SKM-1 (cell line): ENCODE measurements at regions not wholly inside any gene's neighbourhood (a gene's known extent, or its start where the extent isn't known, plus 50 kb on each side); places are given as distances from the start of the nearest gene placed in this dataset.
"Not testable (repeated sequence)": the region's sequence is repeated elsewhere in the genome, so short reads cannot be mapped to it uniquely, and the experiment has no call there.

Source experiments
- DNase-seq: peaks from one replicate; lab custom pipeline; 2025; ENCODE audit not compliant: unreplicated experiment; lab: John Stamatoyannopoulos, UW

DNA sequence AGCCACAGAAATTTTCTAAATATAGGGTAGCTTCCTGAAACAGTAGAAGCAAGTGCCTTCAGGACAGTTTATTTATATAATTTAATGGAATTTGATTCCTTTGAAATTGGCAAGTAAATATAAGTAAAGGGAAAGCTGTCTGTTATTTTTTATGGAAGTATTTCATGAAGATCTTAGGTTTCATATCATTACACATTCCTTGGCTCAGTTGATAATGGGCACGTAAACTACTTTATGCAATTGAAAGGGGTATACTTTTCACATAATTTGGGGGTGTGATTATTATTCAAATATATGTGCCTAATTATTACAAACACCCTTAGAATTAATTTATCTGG, 71.1 kb upstream of the RAP1B start:
- no peak for DNase-seq

DNA sequence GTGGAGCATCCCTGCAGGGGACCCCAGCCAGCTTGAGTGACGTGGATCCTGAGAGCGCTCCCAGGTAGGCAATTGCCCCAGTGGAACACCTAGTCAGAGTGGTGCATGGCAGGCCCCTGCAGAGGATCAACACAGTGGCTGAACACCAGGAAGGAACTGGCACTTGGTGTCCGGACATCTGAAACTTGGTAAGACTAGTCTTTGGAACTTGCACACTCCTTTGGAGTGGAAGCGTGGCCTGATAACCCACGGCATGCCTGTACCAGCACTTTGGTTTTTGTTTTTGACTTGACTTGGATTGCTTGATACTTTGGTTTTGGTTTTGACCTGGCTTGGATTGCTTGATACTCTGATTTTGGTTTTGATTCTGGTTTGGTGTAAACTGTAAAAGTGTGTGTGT, 69.9 kb upstream of the RAP1B start:
- DNase-seq: not testable (repeated sequence)

DNA sequence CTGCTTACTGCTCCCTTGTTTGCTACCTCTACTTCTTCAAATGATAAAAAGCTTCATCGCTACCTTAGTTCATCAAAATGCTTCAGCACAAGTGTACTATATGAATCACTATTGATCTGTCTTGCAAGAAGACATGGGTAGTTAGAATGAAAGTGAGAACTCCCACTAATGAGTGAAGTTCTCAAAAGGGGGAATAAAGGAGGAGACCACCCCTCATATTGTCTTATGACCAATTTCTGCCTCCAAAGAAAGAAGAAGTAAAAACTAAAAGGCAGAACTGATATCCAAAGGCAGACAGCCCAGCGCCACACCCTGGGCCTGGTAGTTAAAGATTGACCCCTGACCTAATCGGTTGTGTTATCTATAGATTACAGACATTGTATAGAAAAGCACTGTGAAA, 63.4 kb upstream of the RAP1B start:
- DNase-seq: not testable (repeated sequence)

DNA sequence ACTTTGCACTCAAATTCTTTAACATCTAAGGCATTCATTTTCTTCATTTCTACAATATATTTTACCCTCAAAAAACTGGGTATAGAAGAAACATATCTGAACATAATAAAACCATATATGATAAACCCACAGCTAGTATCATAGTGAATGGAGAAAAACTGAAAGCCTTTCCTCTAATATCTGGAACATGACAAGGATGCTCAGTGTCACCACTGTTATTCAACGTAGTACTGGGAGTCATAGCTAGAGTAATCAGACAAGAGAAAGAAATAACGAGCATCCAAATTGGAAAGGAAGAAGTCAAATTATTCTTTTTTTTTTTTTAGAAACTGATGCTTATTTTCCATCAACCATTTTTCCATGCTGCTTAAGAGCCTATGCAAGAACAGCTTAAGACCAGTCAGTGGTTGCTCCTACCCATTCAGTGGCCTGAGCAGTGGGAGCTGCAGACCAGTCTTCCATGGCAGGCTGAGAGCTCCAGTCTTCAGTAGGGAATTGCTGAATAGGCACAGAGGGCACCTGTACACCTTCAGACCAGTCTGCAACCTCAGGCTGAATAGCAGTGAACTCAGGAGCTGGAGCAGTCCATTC, 58.0 kb upstream of the RAP1B start:
- DNase-seq: not testable (repeated sequence)

DNA sequence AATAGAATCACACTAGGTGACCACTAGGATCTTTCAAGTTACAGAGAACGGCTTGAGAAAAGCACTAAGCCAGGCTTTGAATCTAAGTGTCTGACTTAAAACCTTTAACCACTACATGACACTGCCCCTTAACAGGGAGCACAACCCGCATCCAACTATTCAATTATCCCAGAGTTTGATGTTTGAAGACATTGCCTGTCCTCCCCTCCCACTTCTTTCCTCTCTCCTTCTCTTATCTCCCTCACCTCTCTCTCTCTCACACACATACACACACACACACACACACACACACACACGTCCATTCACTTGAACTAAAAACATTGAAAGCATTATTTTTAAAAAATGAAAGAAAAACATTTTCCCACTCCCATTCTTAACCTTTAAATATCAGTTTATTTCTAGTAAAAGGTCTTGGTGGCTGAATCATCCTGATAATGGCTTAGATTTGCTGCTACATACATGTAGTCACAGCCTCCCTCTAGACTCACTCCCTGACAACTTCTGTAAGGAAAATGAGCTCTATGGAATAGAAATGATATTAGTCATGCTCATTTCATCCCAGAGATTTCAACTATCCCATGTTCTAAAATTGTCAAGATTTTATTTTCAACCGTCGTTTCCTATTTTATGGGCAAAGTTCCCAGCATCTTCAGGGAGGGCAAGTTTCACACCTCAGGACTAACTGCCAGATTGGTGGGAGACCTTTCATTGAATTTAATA, 53.5 kb upstream of the RAP1B start:
- DNase-seq: no peak

DNA sequence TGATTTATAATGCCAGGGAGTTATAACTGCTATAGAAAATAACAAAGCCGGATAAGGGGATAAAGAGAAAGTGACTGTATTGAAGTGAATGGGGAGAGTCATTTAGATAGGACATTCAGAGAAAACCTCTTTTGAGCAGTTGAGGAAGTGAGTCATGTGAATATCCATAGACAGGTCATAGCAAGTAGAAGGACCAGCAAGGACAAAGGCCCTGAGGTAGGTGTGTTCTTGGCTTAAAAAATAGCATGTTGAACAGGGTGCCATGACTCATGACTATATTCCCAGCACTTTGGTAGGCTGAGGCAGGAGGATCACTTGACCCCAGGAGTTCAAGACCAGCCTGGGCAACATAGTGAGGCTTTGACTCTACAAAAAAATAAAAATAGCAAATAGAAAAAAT, 51.5 kb upstream of the RAP1B start:
- no peak for DNase-seq

DNA sequence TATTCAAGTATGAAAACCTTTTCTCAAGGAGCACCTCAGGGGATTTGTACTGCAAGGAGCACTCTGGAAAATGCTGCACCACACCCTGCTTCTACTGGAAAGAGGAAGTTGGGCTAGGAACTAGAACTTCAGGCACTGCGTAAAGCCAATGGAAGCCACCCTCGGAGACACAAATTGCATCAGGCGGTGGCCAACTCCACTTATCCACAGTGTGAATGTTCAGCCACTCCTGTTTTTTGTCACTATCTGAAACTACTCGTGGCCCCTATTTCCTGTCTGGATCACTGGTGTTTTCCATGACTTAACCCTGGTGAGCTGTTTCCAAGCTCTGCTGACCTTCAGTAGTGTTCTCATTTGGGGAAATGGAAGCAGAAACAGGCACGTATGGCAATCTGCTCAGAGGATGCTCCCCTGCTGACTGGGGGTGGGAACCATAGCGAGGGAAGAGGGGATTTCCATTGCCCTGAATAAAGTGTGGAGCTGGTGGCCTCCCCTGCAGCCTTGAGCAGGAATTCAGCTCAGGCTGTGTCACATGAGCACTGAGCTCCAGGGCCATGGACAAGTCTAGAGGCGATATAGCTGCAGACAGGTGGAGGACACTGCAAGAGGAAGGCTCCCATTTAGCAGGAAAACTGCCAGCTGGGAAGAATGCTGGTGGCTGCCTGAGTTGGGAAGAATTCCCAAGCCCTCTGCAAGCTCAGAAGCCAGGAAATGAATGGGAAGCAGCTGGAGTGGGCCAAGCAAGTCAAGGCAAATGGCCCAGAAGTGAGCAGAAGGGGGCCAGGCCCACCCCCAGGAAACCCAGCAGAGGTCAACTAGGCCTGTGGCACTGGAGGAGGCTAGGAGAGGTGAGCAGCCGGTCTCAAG, 50.5 kb upstream of the RAP1B start:
- DNase-seq: peak; percentile 4

DNA sequence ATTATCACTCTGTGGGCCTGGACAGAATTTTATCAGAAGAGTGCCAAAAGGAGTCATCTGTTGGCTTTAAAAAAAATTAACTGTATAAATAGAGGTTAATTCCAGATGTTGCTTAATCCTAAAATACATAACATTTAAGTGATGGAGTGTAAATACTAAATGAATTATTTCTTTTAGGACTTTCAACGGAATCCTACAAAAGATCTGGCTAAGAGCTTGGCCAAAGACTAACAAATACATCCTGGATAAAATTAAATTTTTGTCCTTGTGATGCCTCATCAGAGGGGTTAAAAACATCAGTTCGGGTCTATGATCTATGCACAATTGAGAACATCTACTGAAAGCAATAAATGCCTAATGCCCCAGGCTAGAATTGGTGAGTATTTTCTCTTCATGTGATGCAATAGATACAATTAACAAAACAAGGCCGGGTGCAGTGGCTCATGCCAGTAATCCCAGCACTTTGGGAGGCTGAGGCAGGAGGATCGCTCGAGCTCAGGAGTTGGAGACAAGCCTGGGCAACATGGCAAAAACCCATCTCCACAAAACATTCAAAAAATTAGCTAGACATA, 49.8 kb upstream of the RAP1B start:
- no peak for DNase-seq
